Activated T-helper 9 cell treated with anti-CD3 and anti-CD28 coated beads, Interleukin-2, amount 50 U/mL, for 16 hours (primary cell): ENCODE measurements at regions not wholly inside any gene's neighbourhood (a gene's known extent, or its start where the extent isn't known, plus 50 kb on each side); places are given as distances from the start of the nearest gene placed in this dataset.

Experiments used
- DNase-seq: peaks from one replicate; pipeline ENCODE4 v3.0.0-alpha.2; 2020; ENCODE audit warnings: low read depth

GRCh38 chr13:39244561-39245230, 206.4 kb downstream of the NHLRC3 start:
- DNase-seq = no peak

- no peak for DNase-seq
Measured at GRCh38 chr13:39245688-39246087, 207.4 kb downstream of the NHLRC3 start.

- DNase-seq = no peak
Measured at GRCh38 chr13:39249982-39250381, 211.7 kb downstream of the NHLRC3 start.

GRCh38 chr13:39250440-39250839, 212.2 kb downstream of the NHLRC3 start:
- no peak for DNase-seq

GRCh38 chr13:39251340-39251739, 213.1 kb downstream of the NHLRC3 start:
- DNase-seq = no peak

- no peak for DNase-seq
Measured at GRCh38 chr13:39253774-39254173, 215.5 kb downstream of the NHLRC3 start.

GRCh38 chr13:39254601-39255000, 216.3 kb downstream of the NHLRC3 start:
- DNase-seq = no peak

- DNase-seq = no peak
Measured at GRCh38 chr13:39257642-39258041, 219.4 kb downstream of the NHLRC3 start.

- no peak for DNase-seq
Measured at GRCh38 chr13:39259371-39260140, 221.3 kb downstream of the NHLRC3 start.

GRCh38 chr13:39263033-39263432, 224.8 kb downstream of the NHLRC3 start:
- peak; percentile 1 for DNase-seq

- DNase-seq = no peak
Measured at GRCh38 chr13:39263531-39263930, 225.3 kb downstream of the NHLRC3 start.

GRCh38 chr13:39266426-39266825, 228.2 kb downstream of the NHLRC3 start:
- no peak for DNase-seq

GRCh38 chr13:39268398-39268797, 230.1 kb downstream of the NHLRC3 start:
- DNase-seq = no peak

GRCh38 chr13:39269004-39269403, 230.7 kb downstream of the NHLRC3 start:
- DNase-seq = no peak

- no peak for DNase-seq
Measured at GRCh38 chr13:39269411-39269810, 231.2 kb downstream of the NHLRC3 start.

- no peak for DNase-seq
Measured at GRCh38 chr13:39272994-39273393, 234.7 kb downstream of the NHLRC3 start.

- DNase-seq = no peak
Measured at GRCh38 chr13:39273953-39274738, 235.9 kb downstream of the NHLRC3 start.

- no peak for DNase-seq
Measured at GRCh38 chr13:39274739-39275325, 236.6 kb downstream of the NHLRC3 start.

GRCh38 chr13:39279077-39279476, 240.8 kb downstream of the NHLRC3 start:
- no peak for DNase-seq

- DNase-seq = no peak
Measured at GRCh38 chr13:39281539-39282150, 243.4 kb downstream of the NHLRC3 start.

- DNase-seq = no peak
Measured at GRCh38 chr13:39282400-39282972, 244.2 kb downstream of the NHLRC3 start.

- DNase-seq = no peak
Measured at GRCh38 chr13:39283072-39283471, 244.8 kb downstream of the NHLRC3 start.
